ENCODE measurements at regions not wholly inside any gene's neighbourhood (a gene's known extent, or its start where the extent isn't known, plus 50 kb on each side); places are given as distances from the start of the nearest gene placed in this dataset.

GRCh38 chr22:48182846-48183805 is 1420.7 kb downstream of the TBC1D22A start:
- TF ChIP-seq CTCF (conservative IDR thresholded peaks at IDR 0.05; ENCODE audit: low read length): no peak
- no peak for TF ChIP-seq EZH2phosphoT487 (IDR thresholded peaks at IDR 0.05; ENCODE audit: borderline replicate concordance)
